H1 (cell line): ENCODE measurements at regions not wholly inside any gene's neighbourhood (a gene's known extent, or its start where the extent isn't known, plus 50 kb on each side); places are given as distances from the start of the nearest gene placed in this dataset.

ENCODE experiments used
- CTCF ChIA-PET: fragments of 300-600 bp; sonication (Branson Sonifier 250); formaldehyde crosslinking; loops from one replicate; lab custom pipeline; 2021; ENCODE audit not compliant: partially characterized antibody; lab: Charles Lee
- POLR2A ChIA-PET: fragments of 300-600 bp; sonication (Branson Sonifier 250); formaldehyde crosslinking; loops from one replicate; lab custom pipeline; 2021; ENCODE audit warnings: inconsistent platforms; ENCODE audit not compliant: partially characterized antibody; lab: Charles Lee
- DNase-seq, 2 experiments: peaks; one replicate each; pipeline versions ENCODE4 v3.0.0 to v3.0.0-alpha.2; 2010 to 2022; ENCODE audit warnings: low spot score in 2 of 2, low read depth in 1 of 2, mixed read lengths in 1 of 2
- FAIRE-seq: peaks from 2 replicates; lab custom pipeline; 2011; peaks lifted over from hg19 to GRCh38; lab: Jason Lieb, UNC
- H2AFZ ChIP-seq: 2 replicates; pipeline ENCODE4 v1.8.1; 2012; ENCODE audit warnings: low read length, inconsistent platforms
- H2AK5ac ChIP-seq: 2 replicates; pipeline ENCODE4 v1.6.1; 2013; ENCODE audit warnings: low read depth, low read length
- H2BK120ac ChIP-seq: replicated peaks from 2 replicates; pipeline ENCODE3; 2013; ENCODE audit warnings: low read depth, low read length, inconsistent platforms
- H2BK12ac ChIP-seq: 2 replicates; pipeline ENCODE4 v1.6.1; 2013; ENCODE audit warnings: low read depth, low read length
- H2BK15ac ChIP-seq: 2 replicates; pipeline ENCODE4 v1.6.1; 2013; ENCODE audit warnings: low read length
- H2BK20ac ChIP-seq: 2 replicates; pipeline ENCODE4 v1.6.1; 2013; ENCODE audit warnings: low read length
- H2BK5ac ChIP-seq: 2 replicates; pipeline ENCODE4 v1.6.1; 2013; ENCODE audit warnings: low read depth, low read length
- H3K14ac ChIP-seq: 2 replicates; pipeline ENCODE4 v1.6.1; 2013; ENCODE audit warnings: inconsistent platforms; ENCODE audit not compliant: insufficient read length
- H3K18ac ChIP-seq: 2 replicates; pipeline ENCODE4 v1.6.1; 2013; ENCODE audit warnings: low read length; ENCODE audit errors: extremely low read depth
- H3K23ac ChIP-seq: 2 replicates; pipeline ENCODE4 v1.6.1; 2013; ENCODE audit warnings: inconsistent platforms; ENCODE audit not compliant: insufficient read length
- H3K23me2 ChIP-seq: 2 replicates; pipeline ENCODE4 v1.6.1; 2013; ENCODE audit warnings: low read depth, low read length
- H3K27ac ChIP-seq: 2 replicates; pipeline ENCODE4 v1.6.1; 2011; ENCODE audit warnings: low read depth, low read length, inconsistent platforms
- H3K27me3 ChIP-seq, 4 experiments: replicated peaks in 1 of 4; 1 replicate in 1 of 4; 2 replicates in 3 of 4; pipeline versions ENCODE4 v1.6.1 to v1.8.1; 2011 to 2013; ENCODE audit warnings: low read length in 3 of 4, mild to moderate bottlenecking in 3 of 4, inconsistent platforms in 2 of 4, mixed read lengths in 2 of 4, moderate library complexity in 1 of 4; ENCODE audit not compliant: control insufficient read depth in 3 of 4, insufficient read depth in 3 of 4; ENCODE audit errors: extremely low read depth in 1 of 4
- H3K36me3 ChIP-seq, 4 experiments: 2 replicates each; pipeline versions ENCODE4 v1.6.1 to v1.8.1; 2011 to 2013; ENCODE audit warnings: mild to moderate bottlenecking in 4 of 4, low read length in 3 of 4, moderate library complexity in 2 of 4, control low read depth in 1 of 4, inconsistent platforms in 1 of 4; ENCODE audit not compliant: insufficient read depth in 4 of 4, control insufficient read depth in 2 of 4
- H3K4ac ChIP-seq: replicated peaks from 2 replicates; pipeline ENCODE3; 2013; ENCODE audit warnings: low read length, low read depth, mixed read lengths, inconsistent platforms; ENCODE audit not compliant: insufficient read length
- H3K4me1 ChIP-seq, 4 experiments: replicated peaks in 1 of 4; 1 replicate in 1 of 4; 2 replicates in 3 of 4; pipeline versions ENCODE4 v1.6.1 to v1.8.1; 2011 to 2013; ENCODE audit warnings: low read length in 3 of 4, inconsistent platforms in 2 of 4, mixed read lengths in 1 of 4; ENCODE audit not compliant: insufficient read depth in 4 of 4, control insufficient read depth in 3 of 4
- H3K4me2 ChIP-seq, 2 experiments: 2 replicates each; pipeline versions ENCODE4 v1.6.1 to v1.8.1; 2011 to 2013; ENCODE audit warnings: low read depth in 2 of 2, low read length in 2 of 2, control low read depth in 1 of 2, inconsistent platforms in 1 of 2, mild to moderate bottlenecking in 1 of 2; ENCODE audit not compliant: insufficient read depth in 1 of 2
- H3K4me3 ChIP-seq, 4 experiments: fragments of 200-600, 300-600 bp in 1 of 4; sonication (generic), shearing (Covaris generic), sonication (Bioruptor Twin) in 1 of 4; 2 replicates each; pipeline versions ENCODE4 v1.5.1 to v1.8.1; 2011 to 2016; ENCODE audit warnings: low read length in 4 of 4, low read depth in 3 of 4, control low read depth in 2 of 4, inconsistent platforms in 2 of 4, mild to moderate bottlenecking in 2 of 4, mixed read lengths in 1 of 4, moderate library complexity in 1 of 4; ENCODE audit not compliant: insufficient read depth in 2 of 4; ENCODE audit errors: extremely low read depth in 1 of 4
- H3K56ac ChIP-seq: replicated peaks from 2 replicates; pipeline ENCODE3; 2013; ENCODE audit warnings: low read depth, mild to moderate bottlenecking, mixed read lengths, low read length, inconsistent platforms; ENCODE audit not compliant: insufficient read length
- H3K79me1 ChIP-seq: 2 replicates; pipeline ENCODE4 v1.6.1; 2013; ENCODE audit warnings: low read depth, low read length, control low read depth
- H3K79me2 ChIP-seq, 2 experiments: 2 replicates each; pipeline versions ENCODE4 v1.6.1 to v1.8.1; 2012 to 2013; ENCODE audit warnings: low read length in 2 of 2, mild to moderate bottlenecking in 2 of 2, inconsistent platforms in 1 of 2; ENCODE audit not compliant: insufficient read depth in 2 of 2, control insufficient read depth in 1 of 2
- H3K9ac ChIP-seq, 4 experiments: replicated peaks in 1 of 4; 1 replicate in 1 of 4; 2 replicates in 3 of 4; pipeline versions ENCODE4 v1.6.1 to v1.8.1; 2011 to 2013; ENCODE audit warnings: low read depth in 3 of 4, low read length in 3 of 4, control low read depth in 2 of 4, mild to moderate bottlenecking in 2 of 4, moderate library complexity in 2 of 4, inconsistent platforms in 1 of 4; ENCODE audit errors: extremely low read depth in 1 of 4
- H3K9me3 ChIP-seq, 2 experiments: 2 replicates each; pipeline versions ENCODE4 v1.6.1 to v1.8.1; 2012 to 2013; ENCODE audit warnings: mild to moderate bottlenecking in 2 of 2, moderate library complexity in 2 of 2, control low read depth in 1 of 2, inconsistent platforms in 1 of 2, low read depth in 1 of 2, low read length in 1 of 2, mixed read lengths in 1 of 2; ENCODE audit not compliant: insufficient read depth in 2 of 2
- H4K20me1 ChIP-seq, 2 experiments: replicated peaks in 1 of 2; 2 replicates each; pipeline versions ENCODE3 to v1.8.1; 2011 to 2013; ENCODE audit warnings: inconsistent platforms in 2 of 2, low read length in 2 of 2, mild to moderate bottlenecking in 1 of 2; ENCODE audit not compliant: insufficient read depth in 2 of 2, control insufficient read depth in 1 of 2
- H4K5ac ChIP-seq: 2 replicates; pipeline ENCODE4 v1.6.1; 2013; ENCODE audit warnings: low read length, low read depth, mixed read lengths, inconsistent platforms; ENCODE audit not compliant: insufficient read length
- H4K8ac ChIP-seq: 2 replicates; pipeline ENCODE4 v1.8.0; 2013; ENCODE audit warnings: mild to moderate bottlenecking, moderate library complexity, low read length, inconsistent platforms; ENCODE audit not compliant: insufficient read depth; ENCODE audit errors: extremely low read depth
- H4K91ac ChIP-seq: replicated peaks from 2 replicates; pipeline ENCODE3; 2013; ENCODE audit warnings: low read length, mixed read lengths, inconsistent platforms; ENCODE audit not compliant: insufficient read length
- BCL11A ChIP-seq, 2 experiments: IDR thresholded peaks; one replicate each; pipeline ENCODE4 v1.6.1; 2011; ENCODE audit warnings: low read depth in 2 of 2, low read length in 2 of 2, mild to moderate bottlenecking in 2 of 2
- HDAC2 ChIP-seq, 2 experiments: fragments of 300-600 bp in 1 of 2; sonication (generic) in 1 of 2; IDR thresholded peaks; 2 replicates each; pipeline ENCODE4 v1.6.1; 2011 to 2012; ENCODE audit warnings: low read depth in 2 of 2, low read length in 2 of 2, mild to moderate bottlenecking in 2 of 2, moderate library complexity in 2 of 2, borderline replicate concordance in 1 of 2, inconsistent platforms in 1 of 2
- HDAC6 ChIP-seq: IDR thresholded peaks from one replicate; pipeline ENCODE4 v1.7.1; 2012; ENCODE audit warnings: low read depth, mild to moderate bottlenecking, inconsistent platforms, low read length, moderate library complexity
- JUND ChIP-seq: IDR thresholded peaks from 2 replicates; pipeline ENCODE4 v1.6.1; 2011; ENCODE audit warnings: mild to moderate bottlenecking, improper control_type of control experiment, low read length
- PHF8 ChIP-seq: fragments of 200-600 bp; sonication (generic); conservative IDR thresholded peaks from 2 replicates; pipeline ENCODE4 v1.7.1; 2012; ENCODE audit warnings: low read depth, mild to moderate bottlenecking, inconsistent platforms, low read length, moderate library complexity
- RNF2 ChIP-seq: fragments of 200-900, 300-1000 bp; sonication (generic); IDR thresholded peaks from 2 replicates; pipeline ENCODE4 v1.7.1; 2016; ENCODE audit warnings: borderline replicate concordance, low read depth, mild to moderate bottlenecking, antibody characterized with exemption, low read length; ENCODE audit not compliant: poor library complexity, severe bottlenecking; ENCODE audit errors: missing control alignments
- SUZ12 ChIP-seq: fragments of 200-600 bp; sonication (generic); IDR thresholded peaks from 2 replicates; pipeline ENCODE4 v1.6.1; 2012; ENCODE audit warnings: mild to moderate bottlenecking, inconsistent platforms, low read length, moderate library complexity, mixed read lengths
- TEAD4 ChIP-seq: IDR thresholded peaks from 2 replicates; pipeline ENCODE4 v1.6.1; 2012; ENCODE audit warnings: low read depth, low read length, inconsistent platforms, mixed read lengths
- WGBS, 2 experiments: shearing (Covaris generic) in 1 of 2; methylation state at CpG; one replicate each; pipeline versions ENCODE4 v1.1.6 to v1.1.7; 2013 to 2015; ENCODE audit warnings: low lambda C conversion rate in 2 of 2, mixed read lengths in 2 of 2, inconsistent platforms in 1 of 2, low coverage in 1 of 2, missing lambda C conversion rate in 1 of 2; ENCODE audit not compliant: insufficient replicate concordance in 2 of 2, insufficient coverage in 1 of 2, insufficient read length in 1 of 2; ENCODE audit errors: extremely low coverage in 1 of 2, missing lambda C conversion rate in 1 of 2; 5-methylcytosine and 5-hydroxymethylcytosine counted together

GRCh38 chr2:152942940-152943440 lies 224.6 kb downstream of the ARL6IP6 start:
- Histone ChIP-seq H2BK20ac (no peak overlapping the region), H3K27me3 (no peaks in the 10 kb centered on the region), H3K36me3 (no peaks in the 10 kb centered on the region), H2BK15ac (no peak overlapping the region), H3K9ac (no peak overlapping the region), H4K91ac (no peak overlapping the region), H3K23me2 (no peaks in the 10 kb centered on the region; the same call in 1 of the 2 replicates), H3K79me2 (no peaks in the 10 kb centered on the region), H3K4me2 (no peak overlapping the region), H3K4me3 (no peak overlapping the region), H3K9me3 (no peaks in the 10 kb centered on the region), H3K14ac (no peak overlapping the region), H3K56ac (no peak overlapping the region), H4K5ac (no peak overlapping the region), H2BK5ac (no peak overlapping the region), H2AK5ac (no peak overlapping the region), H3K79me1 (no peaks in the 10 kb centered on the region), H3K4me1 (no peaks in the 10 kb centered on the region), H4K8ac (no peak overlapping the region), H3K4ac (no peak overlapping the region), H3K18ac (no peak overlapping the region), H3K27ac (no peak overlapping the region), H2BK12ac (no peak overlapping the region), H2BK120ac (no peak overlapping the region), H2AFZ (no peak overlapping the region), H4K20me1 (no peaks in the 10 kb centered on the region), H3K23ac (no peak overlapping the region)
- 94% methylated on average over 3 of the region's 3 CpGs; no CpG with 5 or more reads in 1 of the 2 experiments for WGBS, 2 experiments
- ChIA-PET CTCF (interaction anchor here (0.6 to 1.6 kb wide), 2 partner anchors 17 to 170 kb away, joined by 3 read pairs; no protein-coding TSS in a partner anchor), POLR2A (no interaction called here)
- no peak for DNase-seq
- TF ChIP-seq TEAD4 (no peak), RNF2 (no peak), HDAC2 (IDR thresholded peaks at IDR 0.05; ENCODE audit: borderline replicate concordance in 1 of 2, low read depth in 2 of 2, low read length in 2 of 2) (no peak), PHF8 (no peak), HDAC6 (no peak), BCL11A (IDR thresholded peaks at IDR 0.05; ENCODE audit: low read depth in 2 of 2, low read length in 2 of 2) (no peak), SUZ12 (no peak), JUND (no peak)
- FAIRE-seq: no peak
